GM23338 (cell line): ENCODE measurements at regions not wholly inside any gene's neighbourhood (a gene's known extent, or its start where the extent isn't known, plus 50 kb on each side); places are given as distances from the start of the nearest gene placed in this dataset.

ENCODE experiments used
- ATAC-seq: fragments of 200-7000 bp; cut with Tn5 transposase; 3 replicates; pipeline ENCODE4 v1.9.1; 2020
- DNase-seq: peaks from one replicate; pipeline ENCODE4 v3.0.0-alpha.2; 2015; ENCODE audit warnings: low spot score
- H2AFZ ChIP-seq: fragments of 200-600 bp; sonication (generic); 2 replicates; pipeline ENCODE4 v1.8.0; 2016; ENCODE audit warnings: antibody characterized with exemption, mild to moderate bottlenecking, moderate library complexity
- H3F3A ChIP-seq: fragments of 200-600 bp; sonication (generic); replicated peaks from 2 replicates; pipeline ENCODE4 v1.8.0; 2017; ENCODE audit warnings: antibody characterized with exemption, mixed run types, low read depth
- H3K27ac ChIP-seq: fragments of 200-600 bp; sonication (generic); 2 replicates; pipeline ENCODE4 v1.6.1; 2016; ENCODE audit warnings: low read depth
- H3K27me3 ChIP-seq: fragments of 200-600 bp; sonication (generic); 2 replicates; pipeline ENCODE4 v1.8.0; 2016; ENCODE audit warnings: mild to moderate bottlenecking, mixed run types, moderate library complexity; ENCODE audit not compliant: insufficient read depth
- H3K36me3 ChIP-seq: fragments of 200-600 bp; sonication (generic); 2 replicates; pipeline ENCODE4 v1.8.0; 2016; ENCODE audit warnings: mild to moderate bottlenecking; ENCODE audit not compliant: insufficient read depth
- H3K4me1 ChIP-seq: fragments of 200-600 bp; sonication (generic); 2 replicates; pipeline ENCODE4 v1.8.0; 2016; ENCODE audit warnings: mild to moderate bottlenecking, moderate library complexity; ENCODE audit not compliant: insufficient read depth
- H3K4me2 ChIP-seq: fragments of 200-600 bp; sonication (generic); 2 replicates; pipeline ENCODE4 v1.7.1; 2017; ENCODE audit warnings: mixed run types
- H3K4me3 ChIP-seq: fragments of 200-600 bp; sonication (generic); 2 replicates; pipeline ENCODE4 v1.6.1; 2016; ENCODE audit warnings: mixed run types
- H3K79me2 ChIP-seq: fragments of 200-600 bp; sonication (generic); replicated peaks from 2 replicates; pipeline ENCODE4 v1.8.0; 2017; ENCODE audit warnings: mild to moderate bottlenecking; ENCODE audit not compliant: insufficient read depth
- H3K9me2 ChIP-seq: fragments of 200-600 bp; sonication (generic); 2 replicates; pipeline ENCODE4 v1.8.0; 2017; ENCODE audit not compliant: insufficient read depth
- H4K20me1 ChIP-seq: fragments of 200-600 bp; sonication (generic); replicated peaks from 2 replicates; pipeline ENCODE4 v1.8.0; 2017; ENCODE audit warnings: mild to moderate bottlenecking; ENCODE audit not compliant: insufficient read depth
- H3K27ac Mint-ChIP-seq: 2 replicates; pipeline ENCODE4 v1.8.0; 2020; ENCODE audit warnings: inconsistent platforms, mild to moderate bottlenecking, moderate library complexity, mixed read lengths
- H3K27me3 Mint-ChIP-seq: 3 replicates; pipeline ENCODE4 v1.8.0; 2022; ENCODE audit warnings: low read depth, mild to moderate bottlenecking, moderate library complexity, mixed read lengths, inconsistent platforms; ENCODE audit not compliant: insufficient read depth, poor library complexity
- H3K36me3 Mint-ChIP-seq: 3 replicates; pipeline ENCODE4 v1.8.0; 2021; ENCODE audit warnings: low read depth, mild to moderate bottlenecking, inconsistent platforms, moderate library complexity, mixed read lengths
- H3K4me1 Mint-ChIP-seq: 3 replicates; pipeline ENCODE4 v1.8.0; 2020; ENCODE audit warnings: mild to moderate bottlenecking, inconsistent platforms, mixed read lengths
- H3K4me3 Mint-ChIP-seq: 3 replicates; pipeline ENCODE4 v1.8.0; 2021; ENCODE audit warnings: moderate library complexity, mild to moderate bottlenecking, inconsistent platforms, mixed read lengths
- H3K9me3 Mint-ChIP-seq: 3 replicates; pipeline ENCODE4 v1.8.0; 2020; ENCODE audit warnings: moderate library complexity, mild to moderate bottlenecking, inconsistent platforms, mixed read lengths
- CREB1 ChIP-seq: fragments of 250-450 bp; sonication (Bioruptor Pico); IDR thresholded peaks from 2 replicates; pipeline ENCODE4 v1.5.0; 2020; ENCODE audit warnings: low read depth, mild to moderate bottlenecking, moderate library complexity
- JUNB ChIP-seq: IDR thresholded peaks from one replicate; pipeline ENCODE4 v1.6.1; 2016; ENCODE audit warnings: antibody characterized with exemption; ENCODE audit not compliant: unreplicated experiment
- POLR2AphosphoS5 ChIP-seq: IDR thresholded peaks from 2 replicates; pipeline ENCODE4 v1.6.1; 2016; ENCODE audit warnings: antibody characterized with exemption, low read depth
- ZNF114 ChIP-seq: fragments of 250-450 bp; sonication (Bioruptor Pico); IDR thresholded peaks from 2 replicates; pipeline ENCODE4 v1.5.0; 2020; ENCODE audit warnings: mild to moderate bottlenecking, moderate library complexity
- ZNF331 ChIP-seq: fragments of 250-450 bp; sonication (Bioruptor Pico); IDR thresholded peaks from 2 replicates; pipeline ENCODE4 v1.5.0; 2020; ENCODE audit warnings: low read depth, mild to moderate bottlenecking, moderate library complexity
- TF ChIP-seq, protein P1 (sequence below): fragments of 250-450 bp; sonication (Bioruptor Pico); IDR thresholded peaks from 2 replicates; pipeline ENCODE4 v1.5.0; 2020; ENCODE audit warnings: mild to moderate bottlenecking, moderate library complexity
- TF ChIP-seq, protein P2 (sequence below): IDR thresholded peaks from one replicate; pipeline ENCODE4 v1.6.1; 2018; ENCODE audit warnings: antibody characterized with exemption; ENCODE audit not compliant: unreplicated experiment

DNA sequence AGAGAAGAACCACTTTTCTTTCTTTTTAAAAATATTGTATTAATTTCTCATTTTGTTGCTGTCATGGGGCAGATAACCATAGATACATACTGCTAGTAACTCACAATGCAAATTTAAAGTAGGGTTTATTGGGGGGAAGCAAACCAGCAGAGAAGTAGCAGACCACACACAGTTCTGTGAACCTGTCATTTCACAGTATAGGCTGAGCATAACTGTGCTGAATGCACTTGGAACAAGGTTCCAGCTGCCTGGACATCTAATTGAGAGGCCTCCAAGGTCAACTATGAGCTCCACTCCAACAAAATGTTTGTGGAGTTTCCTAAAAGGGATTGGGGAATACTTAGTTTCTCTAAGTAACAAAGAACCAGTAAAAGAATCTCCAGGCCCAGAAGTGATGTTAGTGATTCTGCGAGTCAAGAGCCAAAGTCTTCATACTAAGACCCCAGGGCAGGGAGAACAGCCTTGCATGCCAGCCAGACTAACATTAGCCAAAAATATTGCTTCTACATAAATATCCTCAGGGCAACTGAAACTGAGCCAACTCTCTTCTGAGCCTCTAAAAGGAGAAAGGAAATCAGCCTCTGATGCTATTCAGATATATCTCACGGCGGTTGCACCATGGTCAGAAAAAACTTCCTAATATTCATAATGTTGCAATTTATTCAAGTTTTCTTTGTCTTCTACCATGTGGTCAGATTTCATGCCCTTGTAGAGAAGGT is 856.4 kb upstream of the ALCAM start:
- peak overlapping the region; percentile 66; the same call in 1 of the 2 replicates for H2AFZ ChIP-seq
- H3K4me2 ChIP-seq = no peak overlapping the region
- H3K79me2 ChIP-seq = no peaks in the 10 kb centered on the region
- H3K9me3 Mint-ChIP-seq = peaks cover 26% of the 10 kb centered on the region
- DNase-seq = no peak
- no peak for ATAC-seq
- no peaks in the 10 kb centered on the region for H3K27me3 ChIP-seq
- no peak overlapping the region for H3K4me3 Mint-ChIP-seq
- no peaks in the 10 kb centered on the region for H3K4me1 ChIP-seq
- H3K27me3 Mint-ChIP-seq = no peaks in the 10 kb centered on the region
- H3K9me2 ChIP-seq = no peaks in the 10 kb centered on the region
- no peaks in the 10 kb centered on the region for H4K20me1 ChIP-seq
- 0 out of 2 replicates have a peak, but pooled peaks cover 10% of the 10 kb centered on the region for H3K36me3 ChIP-seq
- no peak overlapping the region for H3K4me3 ChIP-seq
- TF ChIP-seq CREB1 (no peak), POLR2AphosphoS5 (no peak), JUNB (no peak), ZNF331 (CRISPR knock-in tag) (no peak), ZNF114 (CRISPR knock-in tag) (no peak)
- TF ChIP-seq, protein P1, sequence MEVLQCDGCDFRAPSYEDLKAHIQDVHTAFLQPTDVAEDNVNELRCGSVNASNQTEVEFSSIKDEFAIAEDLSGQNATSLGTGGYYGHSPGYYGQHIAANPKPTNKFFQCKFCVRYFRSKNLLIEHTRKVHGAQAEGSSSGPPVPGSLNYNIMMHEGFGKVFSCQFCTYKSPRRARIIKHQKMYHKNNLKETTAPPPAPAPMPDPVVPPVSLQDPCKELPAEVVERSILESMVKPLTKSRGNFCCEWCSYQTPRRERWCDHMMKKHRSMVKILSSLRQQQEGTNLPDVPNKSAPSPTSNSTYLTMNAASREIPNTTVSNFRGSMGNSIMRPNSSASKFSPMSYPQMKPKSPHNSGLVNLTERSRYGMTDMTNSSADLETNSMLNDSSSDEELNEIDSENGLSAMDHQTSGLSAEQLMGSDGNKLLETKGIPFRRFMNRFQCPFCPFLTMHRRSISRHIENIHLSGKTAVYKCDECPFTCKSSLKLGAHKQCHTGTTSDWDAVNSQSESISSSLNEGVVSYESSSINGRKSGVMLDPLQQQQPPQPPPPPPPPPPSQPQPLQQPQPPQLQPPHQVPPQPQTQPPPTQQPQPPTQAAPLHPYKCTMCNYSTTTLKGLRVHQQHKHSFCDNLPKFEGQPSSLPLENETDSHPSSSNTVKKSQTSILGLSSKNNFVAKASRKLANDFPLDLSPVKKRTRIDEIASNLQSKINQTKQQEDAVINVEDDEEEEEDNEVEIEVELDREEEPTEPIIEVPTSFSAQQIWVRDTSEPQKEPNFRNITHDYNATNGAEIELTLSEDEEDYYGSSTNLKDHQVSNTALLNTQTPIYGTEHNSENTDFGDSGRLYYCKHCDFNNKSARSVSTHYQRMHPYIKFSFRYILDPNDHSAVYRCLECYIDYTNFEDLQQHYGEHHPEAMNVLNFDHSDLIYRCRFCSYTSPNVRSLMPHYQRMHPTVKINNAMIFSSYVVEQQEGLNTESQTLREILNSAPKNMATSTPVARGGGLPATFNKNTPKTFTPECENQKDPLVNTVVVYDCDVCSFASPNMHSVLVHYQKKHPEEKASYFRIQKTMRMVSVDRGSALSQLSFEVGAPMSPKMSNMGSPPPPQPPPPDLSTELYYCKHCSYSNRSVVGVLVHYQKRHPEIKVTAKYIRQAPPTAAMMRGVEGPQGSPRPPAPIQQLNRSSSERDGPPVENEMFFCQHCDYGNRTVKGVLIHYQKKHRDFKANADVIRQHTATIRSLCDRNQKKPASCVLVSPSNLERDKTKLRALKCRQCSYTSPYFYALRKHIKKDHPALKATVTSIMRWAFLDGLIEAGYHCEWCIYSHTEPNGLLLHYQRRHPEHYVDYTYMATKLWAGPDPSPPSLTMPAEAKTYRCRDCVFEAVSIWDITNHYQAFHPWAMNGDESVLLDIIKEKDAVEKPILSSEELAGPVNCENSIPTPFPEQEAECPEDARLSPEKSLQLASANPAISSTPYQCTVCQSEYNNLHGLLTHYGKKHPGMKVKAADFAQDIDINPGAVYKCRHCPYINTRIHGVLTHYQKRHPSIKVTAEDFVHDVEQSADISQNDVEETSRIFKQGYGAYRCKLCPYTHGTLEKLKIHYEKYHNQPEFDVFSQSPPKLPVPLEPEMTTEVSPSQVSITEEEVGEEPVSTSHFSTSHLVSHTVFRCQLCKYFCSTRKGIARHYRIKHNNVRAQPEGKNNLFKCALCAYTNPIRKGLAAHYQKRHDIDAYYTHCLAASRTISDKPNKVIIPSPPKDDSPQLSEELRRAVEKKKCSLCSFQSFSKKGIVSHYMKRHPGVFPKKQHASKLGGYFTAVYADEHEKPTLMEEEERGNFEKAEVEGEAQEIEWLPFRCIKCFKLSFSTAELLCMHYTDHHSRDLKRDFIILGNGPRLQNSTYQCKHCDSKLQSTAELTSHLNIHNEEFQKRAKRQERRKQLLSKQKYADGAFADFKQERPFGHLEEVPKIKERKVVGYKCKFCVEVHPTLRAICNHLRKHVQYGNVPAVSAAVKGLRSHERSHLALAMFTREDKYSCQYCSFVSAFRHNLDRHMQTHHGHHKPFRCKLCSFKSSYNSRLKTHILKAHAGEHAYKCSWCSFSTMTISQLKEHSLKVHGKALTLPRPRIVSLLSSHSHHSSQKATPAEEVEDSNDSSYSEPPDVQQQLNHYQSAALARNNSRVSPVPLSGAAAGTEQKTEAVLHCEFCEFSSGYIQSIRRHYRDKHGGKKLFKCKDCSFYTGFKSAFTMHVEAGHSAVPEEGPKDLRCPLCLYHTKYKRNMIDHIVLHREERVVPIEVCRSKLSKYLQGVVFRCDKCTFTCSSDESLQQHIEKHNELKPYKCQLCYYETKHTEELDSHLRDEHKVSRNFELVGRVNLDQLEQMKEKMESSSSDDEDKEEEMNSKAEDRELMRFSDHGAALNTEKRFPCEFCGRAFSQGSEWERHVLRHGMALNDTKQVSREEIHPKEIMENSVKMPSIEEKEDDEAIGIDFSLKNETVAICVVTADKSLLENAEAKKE (CRISPR knock-in tag) = no peak
- TF ChIP-seq, protein P2, sequence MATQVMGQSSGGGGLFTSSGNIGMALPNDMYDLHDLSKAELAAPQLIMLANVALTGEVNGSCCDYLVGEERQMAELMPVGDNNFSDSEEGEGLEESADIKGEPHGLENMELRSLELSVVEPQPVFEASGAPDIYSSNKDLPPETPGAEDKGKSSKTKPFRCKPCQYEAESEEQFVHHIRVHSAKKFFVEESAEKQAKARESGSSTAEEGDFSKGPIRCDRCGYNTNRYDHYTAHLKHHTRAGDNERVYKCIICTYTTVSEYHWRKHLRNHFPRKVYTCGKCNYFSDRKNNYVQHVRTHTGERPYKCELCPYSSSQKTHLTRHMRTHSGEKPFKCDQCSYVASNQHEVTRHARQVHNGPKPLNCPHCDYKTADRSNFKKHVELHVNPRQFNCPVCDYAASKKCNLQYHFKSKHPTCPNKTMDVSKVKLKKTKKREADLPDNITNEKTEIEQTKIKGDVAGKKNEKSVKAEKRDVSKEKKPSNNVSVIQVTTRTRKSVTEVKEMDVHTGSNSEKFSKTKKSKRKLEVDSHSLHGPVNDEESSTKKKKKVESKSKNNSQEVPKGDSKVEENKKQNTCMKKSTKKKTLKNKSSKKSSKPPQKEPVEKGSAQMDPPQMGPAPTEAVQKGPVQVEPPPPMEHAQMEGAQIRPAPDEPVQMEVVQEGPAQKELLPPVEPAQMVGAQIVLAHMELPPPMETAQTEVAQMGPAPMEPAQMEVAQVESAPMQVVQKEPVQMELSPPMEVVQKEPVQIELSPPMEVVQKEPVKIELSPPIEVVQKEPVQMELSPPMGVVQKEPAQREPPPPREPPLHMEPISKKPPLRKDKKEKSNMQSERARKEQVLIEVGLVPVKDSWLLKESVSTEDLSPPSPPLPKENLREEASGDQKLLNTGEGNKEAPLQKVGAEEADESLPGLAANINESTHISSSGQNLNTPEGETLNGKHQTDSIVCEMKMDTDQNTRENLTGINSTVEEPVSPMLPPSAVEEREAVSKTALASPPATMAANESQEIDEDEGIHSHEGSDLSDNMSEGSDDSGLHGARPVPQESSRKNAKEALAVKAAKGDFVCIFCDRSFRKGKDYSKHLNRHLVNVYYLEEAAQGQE = no peak
- no peaks in the 10 kb centered on the region for H3K4me1 Mint-ChIP-seq
- H3F3A ChIP-seq = no peaks in the 10 kb centered on the region
- no peak overlapping the region for H3K27ac ChIP-seq
- peaks cover 26% of the 10 kb centered on the region for H3K36me3 Mint-ChIP-seq
- H3K27ac Mint-ChIP-seq = no peak overlapping the region
